NT2/D1 (cell line): ENCODE measurements at regions not wholly inside any gene's neighbourhood (a gene's known extent, or its start where the extent isn't known, plus 50 kb on each side); places are given as distances from the start of the nearest gene placed in this dataset.

Experiments used
- SUZ12 ChIP-seq: IDR thresholded peaks from 2 replicates; pipeline ENCODE4 v1.6.1; 2011; ENCODE audit not compliant: insufficient read length, insufficient read depth; ENCODE audit errors: extremely low read depth
- YY1 ChIP-seq: IDR thresholded peaks from 2 replicates; pipeline ENCODE4 v1.6.1; 2011; ENCODE audit not compliant: insufficient read length, insufficient read depth
- ZNF274 ChIP-seq: IDR thresholded peaks from 2 replicates; pipeline ENCODE4 v1.6.1; 2011; ENCODE audit warnings: mild to moderate bottlenecking, low read depth, low read length

- no peak for TF ChIP-seq YY1
- TF ChIP-seq ZNF274 = no peak
- no peak for TF ChIP-seq SUZ12
Observed at GRCh38 chr2:217387776-217388387, 528.0 kb upstream of the TNP1 start.
